ENCODE measurements at regions not wholly inside any gene's neighbourhood (a gene's known extent, or its start where the extent isn't known, plus 50 kb on each side); places are given as distances from the start of the nearest gene placed in this dataset.

DNA sequence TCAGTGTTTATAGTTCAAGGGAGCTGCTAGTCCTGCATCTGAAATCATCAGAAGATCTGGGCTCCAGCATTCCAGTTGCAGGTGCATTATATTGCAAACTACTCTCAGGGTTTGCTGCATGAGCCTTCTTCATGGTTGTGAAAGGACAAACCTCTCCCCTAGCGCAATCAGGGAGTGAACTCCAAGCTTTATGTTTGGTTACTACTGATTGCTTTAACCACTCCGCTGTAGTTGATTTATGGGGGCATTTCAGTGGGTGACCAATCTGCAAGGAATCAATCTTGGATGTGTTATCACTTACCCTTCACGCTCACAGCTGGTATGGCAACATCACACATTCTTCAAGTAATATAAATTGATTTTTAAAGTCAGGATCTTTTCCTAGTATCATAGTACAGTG lies 552.1 kb downstream of the SPOCK3 start:
- H3K18ac ChIP-seq (ENCODE audit: extremely low read depth, low read length), result no peak overlapping the region
- WGBS, 2 experiments (ENCODE audit: extremely low coverage in 1 of 2, insufficient coverage in 1 of 2, insufficient read length in 1 of 2, insufficient replicate concordance in 2 of 2, low coverage in 1 of 2, low lambda C conversion rate in 2 of 2, missing lambda C conversion rate in 1 of 2), result 90% methylated on average over 3 of the region's 3 CpGs; no CpG with 5 or more reads in 1 of the 2 experiments
- TF ChIP-seq EP300 (IDR thresholded peaks at IDR 0.05; ENCODE audit: borderline replicate concordance in 1 of 2, low read depth in 2 of 2, low read length in 2 of 2) (no peak), KDM5A (IDR thresholded peaks at IDR 0.05; ENCODE audit: low read length) (no peak), EZH2 (IDR thresholded peaks at IDR 0.05; ENCODE audit: low read depth, low read length, severe bottlenecking) (no peak), CBX5 (IDR thresholded peaks at IDR 0.05; ENCODE audit: low read depth, low read length) (no peak), ASH2L (IDR thresholded peaks at IDR 0.05; ENCODE audit: low read length) (no peak), CBX8 (IDR thresholded peaks at IDR 0.05; ENCODE audit: borderline replicate concordance, low read depth, low read length) (no peak), EGR1 (IDR thresholded peaks at IDR 0.05; ENCODE audit: borderline replicate concordance, low read depth, low read length) (no peak), BACH1 (IDR thresholded peaks at IDR 0.05; ENCODE audit: low read length) (no peak)

More for the DNA sequence above, 552.1 kb downstream of the SPOCK3 start:
- H2BK20ac ChIP-seq (ENCODE audit: low read length), result no peak overlapping the region
- H3K79me1 ChIP-seq (ENCODE audit: low read depth, low read length), result no peaks in the 10 kb centered on the region
- no peaks in the 10 kb centered on the region for H4K20me1 ChIP-seq (replicated peaks in 1 of 2; ENCODE audit: control insufficient read depth in 1 of 2, insufficient read depth in 2 of 2, low read length in 2 of 2)
- H3K36me3 ChIP-seq (ENCODE audit: control insufficient read depth in 2 of 4, insufficient read depth in 4 of 4, low read length in 3 of 4), result no peaks in the 10 kb centered on the region
- H3K23me2 ChIP-seq (ENCODE audit: low read depth, low read length), result no peaks in the 10 kb centered on the region; the same call in 1 of the 2 replicates
- CTCF ChIA-PET (ENCODE audit: partially characterized antibody), result interaction anchor here (1.2 kb wide), 1 partner anchor 88 kb away, joined by 3 read pairs; no protein-coding TSS in a partner anchor
- no peak for FAIRE-seq
- no peak overlapping the region for H2BK5ac ChIP-seq (ENCODE audit: low read depth, low read length)
- H2BK12ac ChIP-seq (ENCODE audit: low read depth, low read length), result no peak overlapping the region
- H3K9me3 ChIP-seq (ENCODE audit: insufficient read depth in 2 of 2, low read depth in 1 of 2, low read length in 1 of 2), result no peaks in the 10 kb centered on the region
- no peak overlapping the region for H4K8ac ChIP-seq (ENCODE audit: extremely low read depth, insufficient read depth, low read length)
- no peak overlapping the region for H2BK120ac ChIP-seq (replicated peaks; ENCODE audit: low read depth, low read length)
- no peak for DNase-seq (ENCODE audit: low read depth in 1 of 2, low spot score in 2 of 2)
- POLR2A ChIA-PET (ENCODE audit: partially characterized antibody), result no interaction called here
- no peak overlapping the region for H2BK15ac ChIP-seq (ENCODE audit: low read length)
- no peaks in the 10 kb centered on the region for H3K4me1 ChIP-seq (replicated peaks in 1 of 4; ENCODE audit: control insufficient read depth in 3 of 4, insufficient read depth in 4 of 4, low read length in 3 of 4)
- no peak overlapping the region for H4K5ac ChIP-seq (ENCODE audit: insufficient read length, low read depth, low read length)
- H3K4ac ChIP-seq (replicated peaks; ENCODE audit: insufficient read length, low read depth, low read length), result no peak overlapping the region
- H3K14ac ChIP-seq (ENCODE audit: insufficient read length), result no peak overlapping the region
- no peaks in the 10 kb centered on the region for H3K79me2 ChIP-seq (ENCODE audit: control insufficient read depth in 1 of 2, insufficient read depth in 2 of 2, low read length in 2 of 2)
- no peak overlapping the region for H3K4me3 ChIP-seq (ENCODE audit: extremely low read depth in 1 of 4, insufficient read depth in 2 of 4, low read depth in 3 of 4, low read length in 4 of 4)
- no peak overlapping the region for H4K91ac ChIP-seq (replicated peaks; ENCODE audit: insufficient read length, low read length)
- no peak overlapping the region for H3K4me2 ChIP-seq (ENCODE audit: insufficient read depth in 1 of 2, low read depth in 2 of 2, low read length in 2 of 2)
- no peak overlapping the region for H2AK5ac ChIP-seq (ENCODE audit: low read depth, low read length)
- H3K27me3 ChIP-seq (replicated peaks in 1 of 4; ENCODE audit: control insufficient read depth in 3 of 4, extremely low read depth in 1 of 4, insufficient read depth in 3 of 4, low read length in 3 of 4), result no peaks in the 10 kb centered on the region
- peak overlapping the region; percentile 79; the same call in 1 of the 2 replicates for H2AFZ ChIP-seq (ENCODE audit: low read length)
- no peak overlapping the region for H3K27ac ChIP-seq (ENCODE audit: low read depth, low read length)
- H3K9ac ChIP-seq (replicated peaks in 1 of 4; ENCODE audit: extremely low read depth in 1 of 4, low read depth in 3 of 4, low read length in 3 of 4), result no peak overlapping the region
- H3K56ac ChIP-seq (replicated peaks; ENCODE audit: insufficient read length, low read depth, low read length), result no peak overlapping the region
- no peak overlapping the region for H3K23ac ChIP-seq (ENCODE audit: insufficient read length)
